GM12873 (cell line): ENCODE measurements at regions not wholly inside any gene's neighbourhood (a gene's known extent, or its start where the extent isn't known, plus 50 kb on each side); places are given as distances from the start of the nearest gene placed in this dataset.
"Not testable (repeated sequence)": the region's sequence is repeated elsewhere in the genome, so short reads cannot be mapped to it uniquely, and the experiment has no call there.

Experiments
- CTCF ChIP-seq: IDR thresholded peaks from 2 replicates; pipeline ENCODE4 v1.5.1; 2012; ENCODE audit warnings: low read depth, mild to moderate bottlenecking, moderate library complexity, low read length, control low read depth; ENCODE audit not compliant: insufficient read depth; ENCODE audit errors: missing control alignments

DNA sequence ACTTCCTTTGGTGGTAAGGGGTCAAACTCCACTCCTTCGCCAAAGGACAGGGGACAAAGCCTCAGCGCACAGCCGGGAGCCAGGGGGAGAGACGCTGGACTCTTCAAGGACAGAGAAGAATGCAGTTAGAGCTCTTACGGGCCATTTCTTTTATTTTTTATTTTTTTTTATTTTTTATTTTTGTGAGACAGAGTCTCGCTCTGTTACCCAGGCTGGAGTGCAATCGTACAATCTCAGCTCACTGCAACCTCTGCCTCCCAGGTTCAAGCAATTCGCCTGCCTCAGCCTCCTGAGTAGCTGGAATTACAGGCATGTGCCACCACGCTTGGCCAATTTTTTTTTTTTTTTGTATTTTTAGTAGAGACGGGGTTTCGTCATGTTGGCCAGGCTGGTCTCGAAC lies 93.2 kb upstream of the RPH3AL start, which contains the start of gene RFLNB:
RFLNB (minus strand) TSS at position 101 of the 400 bp plus-strand sequence.
- TF ChIP-seq CTCF, result not testable (repeated sequence)

DNA sequence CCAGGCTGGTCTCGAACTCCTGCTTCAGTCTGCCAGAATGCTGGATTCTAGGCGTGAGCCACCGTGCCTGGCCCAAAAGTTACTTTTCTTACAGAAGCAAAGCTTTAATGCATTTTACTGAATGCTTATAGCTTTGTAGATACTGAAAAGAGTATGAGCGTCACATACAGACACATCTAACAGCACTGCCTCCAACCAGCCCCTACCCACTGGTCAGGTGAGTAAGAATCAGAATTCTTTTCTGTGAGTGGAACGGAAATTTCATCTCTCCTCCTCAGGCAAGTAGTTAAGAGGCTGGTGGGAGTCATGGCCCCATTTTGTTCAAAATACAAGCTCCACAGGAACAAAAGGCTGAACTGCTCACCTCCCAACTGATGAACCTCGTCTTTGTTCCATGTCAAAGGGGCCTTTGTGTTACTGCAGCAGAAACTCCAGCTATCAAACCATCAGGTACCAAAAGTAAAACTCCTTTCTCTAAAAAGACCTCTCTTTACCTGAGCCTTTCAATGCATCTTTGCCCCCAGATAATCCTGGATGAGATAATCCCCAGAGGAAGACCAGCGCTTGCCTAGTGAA lies 92.4 kb upstream of the RPH3AL start:
- TF ChIP-seq CTCF, result no peak

DNA sequence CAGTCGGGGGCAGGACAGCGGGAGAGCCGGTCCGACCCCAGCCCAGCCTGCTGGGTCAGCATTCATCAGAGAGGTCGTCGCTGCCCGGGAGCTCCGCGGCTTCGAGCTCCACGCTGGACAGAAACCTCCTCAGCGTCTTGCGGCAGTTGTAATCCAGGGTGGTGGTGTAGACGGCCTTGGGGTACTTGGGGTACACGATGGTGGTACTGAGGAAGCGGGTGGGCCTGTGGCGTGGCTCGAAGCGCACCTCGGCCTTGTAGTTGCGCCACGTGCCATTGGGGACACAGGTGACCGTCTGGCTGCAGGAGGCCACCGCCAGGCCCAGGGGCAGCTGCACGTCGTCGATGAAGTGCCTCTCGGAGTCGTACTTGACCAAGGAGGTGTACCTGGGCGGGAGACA lies 90.5 kb upstream of the RPH3AL start:
- no peak for TF ChIP-seq CTCF

- TF ChIP-seq CTCF, result no peak
Observed at GRCh38 chr17:441155-441950, 88.7 kb upstream of the RPH3AL start.

- no peak for TF ChIP-seq CTCF
Observed at GRCh38 chr17:438191-438590, 85.6 kb upstream of the RPH3AL start.

DNA sequence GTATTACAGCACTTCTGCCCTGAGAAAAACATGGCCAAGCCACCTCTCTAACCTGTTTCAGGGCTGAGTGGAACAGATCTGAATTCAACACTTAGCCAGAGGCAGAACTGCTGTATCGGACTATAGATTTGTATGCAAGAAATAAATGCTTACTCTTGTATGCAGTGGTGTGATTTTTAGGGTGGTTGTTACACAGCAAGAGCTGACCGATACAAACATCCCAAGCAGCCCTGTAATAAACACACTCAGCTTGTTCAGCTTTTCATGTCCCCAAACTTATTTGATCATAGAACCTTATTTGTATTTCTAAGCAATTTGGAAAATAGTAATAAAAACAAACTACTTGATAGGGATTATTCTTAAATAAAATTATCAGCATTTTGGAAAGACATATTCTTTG lies 84.9 kb upstream of the RPH3AL start:
- no peak for TF ChIP-seq CTCF

GRCh38 chr17:436571-436970 lies 84.0 kb upstream of the RPH3AL start:
- no peak for TF ChIP-seq CTCF
